ENCODE measurements at regions not wholly inside any gene's neighbourhood (a gene's known extent, or its start where the extent isn't known, plus 50 kb on each side); places are given as distances from the start of the nearest gene placed in this dataset.

- TF ChIP-seq CHD7 (IDR thresholded peaks at IDR 0.05; ENCODE audit: insufficient replicate concordance, low read length) (no peak), CBX8 (IDR thresholded peaks at IDR 0.05; ENCODE audit: borderline replicate concordance, low read depth, low read length) (no peak)
These were observed 517.2 kb downstream of the MN1 start (continued) for GRCh38 chr22:27284324-27284723.

Data from H1 (cell line).